HG03097 (cell line): ENCODE measurements at regions not wholly inside any gene's neighbourhood (a gene's known extent, or its start where the extent isn't known, plus 50 kb on each side); places are given as distances from the start of the nearest gene placed in this dataset.
"Not testable (repeated sequence)": the region's sequence is repeated elsewhere in the genome, so short reads cannot be mapped to it uniquely, and the experiment has no call there.

Source experiments
- ATAC-seq: cut with Tn5 transposase; IDR thresholded peaks from one replicate; pipeline ENCODE4 v1.9.1; 2021; ENCODE audit not compliant: unreplicated experiment, low FRiP score

GRCh38 chr10:130497056-130498010, 361.1 kb downstream of the GLRX3 start:
- no peak for ATAC-seq

DNA sequence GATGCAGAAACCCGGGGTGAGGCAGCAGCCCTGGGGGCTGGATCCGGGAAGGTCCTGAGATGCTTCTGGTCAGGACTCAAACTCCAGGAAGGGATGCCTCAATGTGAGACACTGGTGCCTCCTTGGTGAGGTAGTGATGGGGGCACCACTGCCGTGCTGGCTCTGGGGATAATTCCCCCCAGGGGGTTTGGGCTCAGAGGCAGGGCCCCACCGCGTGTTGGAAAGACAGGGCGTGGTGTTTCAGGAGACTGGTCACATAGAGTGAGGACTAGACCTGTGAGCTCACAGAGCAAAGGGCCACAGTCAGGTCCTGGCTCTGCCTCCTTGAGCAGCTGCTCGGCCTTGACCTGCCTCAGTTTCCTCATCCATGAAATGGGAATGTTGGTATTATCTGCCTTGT, 361.9 kb downstream of the GLRX3 start:
- ATAC-seq, result no peak

DNA sequence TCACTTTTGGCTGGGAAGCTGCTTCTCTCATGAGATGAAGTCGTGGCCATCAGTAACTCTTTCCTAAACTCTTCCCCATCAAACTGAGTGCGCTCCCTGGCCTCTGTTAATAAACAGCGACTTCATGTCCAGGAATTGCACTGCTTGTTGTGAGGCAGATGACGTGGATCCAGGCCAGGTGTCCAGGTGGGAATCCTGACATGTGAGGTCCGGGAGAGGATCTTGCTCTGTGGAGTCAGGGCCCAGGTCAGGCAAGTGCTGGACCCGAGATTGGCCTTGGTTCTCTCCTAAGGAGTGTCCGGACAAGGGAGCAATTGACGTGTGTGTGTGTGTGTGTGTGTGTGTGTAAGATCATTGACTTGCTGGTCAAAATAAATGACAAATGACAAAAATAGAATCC, 362.7 kb downstream of the GLRX3 start:
- no peak for ATAC-seq

GRCh38 chr10:130499541-130499940, 363.4 kb downstream of the GLRX3 start:
- ATAC-seq, result no peak

GRCh38 chr10:130500261-130501000, 364.2 kb downstream of the GLRX3 start:
- no peak for ATAC-seq

DNA sequence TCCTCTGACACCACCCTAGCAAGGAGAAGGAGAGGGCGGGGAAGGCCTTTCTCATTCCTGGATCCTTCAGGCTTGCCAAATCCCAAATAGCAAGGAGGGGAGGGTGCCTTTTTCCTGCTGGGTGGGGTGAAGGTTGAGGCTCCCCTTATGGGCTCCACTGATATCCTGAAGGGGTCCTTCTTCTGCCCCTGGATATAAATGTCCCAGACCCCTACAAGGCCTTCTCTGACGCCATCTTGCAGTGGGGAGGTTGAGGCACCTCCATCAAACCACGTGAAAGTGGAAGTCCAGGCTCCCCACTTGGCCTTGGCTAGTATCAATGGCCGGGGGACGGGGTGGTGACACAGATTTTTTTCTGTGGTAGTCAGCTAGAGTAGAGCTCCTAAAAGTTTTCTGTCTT, 371.3 kb downstream of the GLRX3 start:
- no peak for ATAC-seq

DNA sequence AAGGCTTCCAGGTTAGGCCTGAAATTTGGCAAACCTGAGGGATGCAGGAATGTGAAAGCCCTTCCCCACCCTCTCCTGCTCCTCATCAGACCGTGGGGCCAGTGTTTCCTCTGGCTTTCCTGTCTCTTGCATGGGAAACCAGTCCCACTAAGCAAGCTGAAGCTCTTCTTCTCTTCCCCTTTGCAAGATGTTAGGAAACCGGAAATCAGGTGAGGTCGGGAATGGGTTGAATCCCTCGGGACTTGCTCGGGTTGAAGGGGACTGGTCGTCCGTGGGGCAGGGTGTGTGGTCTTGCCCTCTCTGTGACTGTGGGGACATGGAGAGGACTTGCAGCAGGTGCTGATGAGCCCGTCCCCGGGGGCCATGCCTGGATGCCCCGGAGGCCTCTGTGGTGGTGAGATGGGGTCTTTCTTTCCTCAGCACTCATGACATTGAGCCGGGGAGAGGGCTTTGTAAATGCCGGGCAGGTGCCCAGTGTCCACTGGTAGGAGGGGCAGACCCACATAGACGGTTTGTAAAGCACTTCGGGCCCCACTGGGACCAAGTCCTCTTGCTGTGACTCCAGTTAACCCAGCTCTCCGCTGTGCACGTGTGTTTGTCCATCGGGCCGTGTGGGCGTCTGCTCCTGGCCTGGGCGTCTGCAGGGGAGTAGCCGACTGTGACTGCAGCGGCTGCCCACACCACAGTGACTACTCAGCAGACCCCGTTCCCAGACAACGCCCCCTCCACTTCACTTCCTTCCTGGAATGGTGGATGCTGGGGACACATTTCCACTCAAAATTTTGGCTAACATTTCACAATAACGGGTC, 373.9 kb downstream of the GLRX3 start:
- ATAC-seq, result no peak

GRCh38 chr10:130510755-130511154, 374.6 kb downstream of the GLRX3 start:
- ATAC-seq, result no peak

DNA sequence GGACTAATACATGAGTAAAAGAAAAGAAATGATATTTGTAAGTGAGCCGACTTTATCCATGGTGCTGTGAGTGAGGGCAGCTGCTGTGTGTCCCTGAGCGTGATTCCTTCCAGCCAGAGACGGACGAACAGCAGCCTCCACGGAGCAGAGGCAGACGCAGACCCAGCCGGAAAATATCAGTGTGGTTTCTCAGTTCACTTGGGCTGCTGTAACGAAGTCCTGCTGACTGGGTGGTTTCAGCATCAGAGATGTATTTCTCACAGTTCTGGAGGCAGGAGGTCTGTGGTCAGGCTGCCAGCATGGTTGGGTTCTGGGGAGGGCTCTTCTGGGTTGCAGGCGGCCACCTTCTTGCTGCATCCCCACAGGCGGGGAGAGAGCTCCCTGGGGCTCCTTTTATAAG, 375.6 kb downstream of the GLRX3 start:
- no peak for ATAC-seq

GRCh38 chr10:130512936-130513335, 376.7 kb downstream of the GLRX3 start:
- no peak for ATAC-seq

DNA sequence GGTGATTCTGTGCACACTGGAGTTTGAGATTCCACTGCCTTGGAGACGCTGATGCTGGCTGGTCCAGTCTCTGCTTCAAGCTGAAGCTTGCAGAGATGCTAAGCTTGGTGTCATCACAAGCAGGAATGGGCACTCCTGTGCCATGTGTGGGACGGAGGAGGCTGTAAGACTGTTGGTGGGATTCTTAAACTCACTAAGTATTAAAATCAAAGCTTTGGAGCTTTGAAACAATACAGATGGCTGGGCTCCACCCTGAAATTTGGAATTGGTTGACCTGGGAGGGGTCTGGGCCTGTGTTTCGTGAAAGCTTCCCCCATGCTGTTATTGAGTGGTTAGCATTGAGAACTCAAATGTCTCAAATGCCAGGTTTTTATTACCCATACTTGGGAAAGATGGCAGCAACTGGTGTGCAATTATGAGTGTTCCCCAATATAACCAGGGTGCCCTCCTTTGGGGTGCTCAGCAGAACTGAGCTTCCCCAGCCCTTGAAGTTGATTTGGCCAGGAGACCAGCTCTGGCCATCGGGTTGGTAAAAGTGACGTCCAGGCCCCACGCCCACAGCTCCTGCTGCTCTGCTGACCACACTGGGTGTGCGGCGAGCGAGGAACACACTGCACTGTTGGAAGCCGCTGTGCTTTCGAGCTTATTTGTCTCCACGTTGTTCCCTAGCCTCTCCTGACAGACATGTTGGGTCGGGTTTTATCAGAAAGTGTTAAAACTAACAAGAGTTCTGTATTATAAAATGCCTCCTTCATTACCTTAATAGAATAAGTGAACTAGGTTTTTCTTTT, 377.7 kb downstream of the GLRX3 start:
- ATAC-seq, result no peak

- no peak for ATAC-seq
Measured at GRCh38 chr10:130515670-130516069, 379.5 kb downstream of the GLRX3 start.

- no peak for ATAC-seq
Measured at GRCh38 chr10:130516141-130516735, 380.0 kb downstream of the GLRX3 start.

DNA sequence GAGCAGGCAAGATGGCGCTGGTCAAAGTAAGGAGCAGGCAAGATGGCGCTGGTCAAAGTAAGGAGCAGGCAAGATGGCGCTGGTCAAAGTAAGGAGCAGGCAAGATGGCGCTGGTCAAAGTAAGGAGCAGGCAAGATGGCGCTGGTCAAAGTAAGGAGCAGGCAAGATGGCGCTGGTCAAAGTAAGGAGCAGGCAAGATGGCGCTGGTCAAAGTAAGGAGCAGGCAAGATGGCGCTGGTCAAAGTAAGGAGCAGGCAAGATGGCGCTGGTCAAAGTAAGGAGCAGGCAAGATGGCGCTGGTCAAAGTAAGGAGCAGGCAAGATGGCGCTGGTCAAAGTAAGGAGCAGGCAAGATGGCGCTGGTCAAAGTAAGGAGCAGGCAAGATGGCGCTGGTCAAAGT, 382.7 kb downstream of the GLRX3 start:
- not testable (repeated sequence) for ATAC-seq

DNA sequence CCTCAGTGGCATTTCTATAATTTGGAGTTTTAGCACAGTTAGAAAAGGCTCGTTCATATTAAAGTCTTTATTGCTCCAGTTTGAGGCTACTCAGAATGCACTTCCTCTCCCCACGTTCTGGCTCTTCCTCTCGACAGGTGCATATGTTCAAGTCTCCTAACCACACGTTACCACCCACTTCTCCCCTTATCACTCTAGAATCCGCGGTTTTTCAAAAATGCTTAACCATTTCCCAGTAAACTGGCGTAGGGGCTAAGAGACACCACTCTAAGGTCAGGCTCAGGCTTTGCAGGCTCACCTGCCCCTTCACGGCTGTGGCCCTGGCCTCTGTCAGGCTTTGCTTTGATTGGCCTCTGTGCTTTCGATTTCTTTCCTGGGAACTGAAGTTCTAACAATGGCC, 383.6 kb downstream of the GLRX3 start:
- no peak for ATAC-seq

DNA sequence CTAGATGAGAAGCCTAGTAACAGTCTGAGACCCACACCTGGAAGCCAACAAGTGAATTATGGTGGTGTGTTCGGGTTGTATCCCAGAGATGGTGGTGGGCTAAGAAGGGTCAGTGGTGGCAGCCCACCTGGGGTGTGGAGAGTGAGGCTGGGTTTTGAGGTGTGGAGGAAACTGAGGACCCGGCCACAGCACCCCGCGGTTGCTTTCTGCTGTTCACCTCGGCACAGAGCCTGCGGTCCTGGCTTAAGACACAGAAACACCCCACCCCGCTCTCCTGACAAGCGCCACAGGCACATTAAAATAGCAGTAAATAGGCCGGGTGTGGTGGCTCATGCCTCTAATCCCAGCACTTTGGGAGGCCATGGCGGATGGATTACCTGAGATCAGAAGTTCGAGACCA, 395.1 kb downstream of the GLRX3 start:
- ATAC-seq, result no peak

- no peak for ATAC-seq
Measured at GRCh38 chr10:130541090-130541489, 404.9 kb downstream of the GLRX3 start.

DNA sequence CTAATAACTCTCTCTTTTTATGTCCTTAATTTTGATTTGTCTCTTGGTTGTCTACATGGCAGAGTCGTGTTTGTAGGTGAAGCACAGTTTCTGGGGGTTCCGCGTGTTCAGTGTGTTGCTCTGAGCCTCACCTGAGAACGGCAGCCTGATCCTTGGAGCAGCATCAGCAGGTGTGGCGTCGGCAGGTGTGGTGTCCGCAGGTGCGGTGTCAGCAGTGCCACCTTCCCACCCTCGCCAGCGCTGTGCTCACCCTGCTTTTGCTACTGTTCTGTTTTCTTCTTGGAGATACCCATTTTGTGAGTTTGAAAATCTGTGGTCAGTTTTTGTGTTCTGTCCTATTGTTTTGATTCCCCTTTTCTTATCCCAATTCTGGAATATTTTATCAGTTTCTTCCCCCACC, 406.6 kb downstream of the GLRX3 start:
- no peak for ATAC-seq

DNA sequence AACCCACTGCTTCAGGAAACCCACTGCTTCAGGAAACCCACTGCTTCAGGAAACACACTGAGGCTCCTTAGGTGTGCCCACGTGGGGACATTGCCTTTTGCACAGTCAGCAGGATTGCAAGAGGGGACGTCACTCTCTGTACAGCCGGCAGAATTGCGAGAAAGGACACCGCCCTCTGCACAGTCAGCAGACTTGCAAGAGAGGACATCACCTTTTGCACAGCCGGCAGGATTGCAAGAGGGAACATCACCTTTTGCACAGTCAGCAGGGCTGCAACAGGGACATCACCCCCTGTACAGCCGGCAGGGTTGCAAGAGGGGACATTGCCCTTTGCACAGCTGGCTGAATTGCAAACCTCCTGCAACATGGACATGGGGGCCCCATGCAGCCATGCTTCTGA, 407.6 kb downstream of the GLRX3 start:
- no peak for ATAC-seq

DNA sequence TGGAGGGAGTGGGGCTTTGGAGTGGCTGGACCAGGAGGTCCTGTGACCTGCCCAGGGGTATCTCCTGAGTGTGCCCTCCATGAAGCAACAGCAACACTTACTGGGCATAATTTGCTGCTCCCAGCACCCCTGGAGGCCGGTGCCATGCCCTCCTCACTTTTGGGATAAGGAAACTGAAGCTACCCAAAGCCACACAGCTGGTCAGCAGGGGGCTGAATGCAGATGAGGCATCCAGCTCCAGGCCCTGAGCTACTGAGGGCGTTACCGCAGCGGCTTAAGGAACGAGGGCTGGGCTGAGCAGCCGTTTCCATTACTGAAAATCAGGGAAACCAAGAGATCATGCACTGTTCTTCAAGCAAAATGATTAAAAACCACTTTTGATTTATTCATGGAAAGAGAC, 408.9 kb downstream of the GLRX3 start:
- ATAC-seq, result no peak
